ENCODE measurements at regions not wholly inside any gene's neighbourhood (a gene's known extent, or its start where the extent isn't known, plus 50 kb on each side); places are given as distances from the start of the nearest gene placed in this dataset.
"Not testable (repeated sequence)": the region's sequence is repeated elsewhere in the genome, so short reads cannot be mapped to it uniquely, and the experiment has no call there.

GRCh38 chr20:40016392-40016791 lies 672.6 kb downstream of the MAFB start:
- H3K4me2 ChIP-seq (ENCODE audit: low read length): no peak overlapping the region
- no peaks in the 10 kb centered on the region for H3F3A ChIP-seq (ENCODE audit: insufficient read depth, low read length)
- no peaks in the 10 kb centered on the region for H3K9me3 ChIP-seq (ENCODE audit: low read length)
- H3K4me3 ChIP-seq (ENCODE audit: low read depth, low read length, poor library complexity, severe bottlenecking): no peak overlapping the region
- no peak overlapping the region for H3K27ac ChIP-seq (ENCODE audit: low read depth, low read length, poor library complexity, severe bottlenecking)
- H3K27me3 ChIP-seq (ENCODE audit: insufficient read depth, low read length): no peaks in the 10 kb centered on the region
- no peak overlapping the region for H3K9ac ChIP-seq (ENCODE audit: low read length)
- no peaks in the 10 kb centered on the region for H4K20me1 ChIP-seq (ENCODE audit: insufficient read depth, low read length)
- no peak overlapping the region for H2AFZ ChIP-seq (ENCODE audit: low read length)
- H3K79me2 ChIP-seq (ENCODE audit: insufficient read depth, low read length): no peaks in the 10 kb centered on the region
- TF ChIP-seq CTCF (IDR thresholded peaks at IDR 0.05; ENCODE audit: low read length) (no peak), EZH2 (IDR thresholded peaks at IDR 0.05; ENCODE audit: borderline replicate concordance, low read length) (no peak)
- H3K9me2 ChIP-seq (ENCODE audit: low read depth, low read length): no peaks in the 10 kb centered on the region
- H3K4me1 ChIP-seq (ENCODE audit: insufficient read depth, low read length, severe bottlenecking): no peaks in the 10 kb centered on the region
- no peaks in the 10 kb centered on the region for H3K36me3 ChIP-seq (ENCODE audit: insufficient read depth, low read length)

- not testable (repeated sequence) for H3K9ac ChIP-seq (ENCODE audit: low read length); H3K79me2 ChIP-seq (ENCODE audit: insufficient read depth, low read length); H3K4me2 ChIP-seq (ENCODE audit: low read length); H3K4me1 ChIP-seq (ENCODE audit: insufficient read depth, low read length, severe bottlenecking); H3K36me3 ChIP-seq (ENCODE audit: insufficient read depth, low read length); H3K9me2 ChIP-seq (ENCODE audit: low read depth, low read length); H4K20me1 ChIP-seq (ENCODE audit: insufficient read depth, low read length); H2AFZ ChIP-seq (ENCODE audit: low read length); H3K9me3 ChIP-seq (ENCODE audit: low read length); H3K27me3 ChIP-seq (ENCODE audit: insufficient read depth, low read length); H3K27ac ChIP-seq (ENCODE audit: low read depth, low read length, poor library complexity, severe bottlenecking); H3F3A ChIP-seq (ENCODE audit: insufficient read depth, low read length); H3K4me3 ChIP-seq (ENCODE audit: low read depth, low read length, poor library complexity, severe bottlenecking)
Observed at GRCh38 chr20:40012026-40012425, 677.0 kb downstream of the MAFB start.

- Histone ChIP-seq H3K9ac (ENCODE audit: low read length) (no peak overlapping the region), H3K27me3 (ENCODE audit: insufficient read depth, low read length) (no peaks in the 10 kb centered on the region), H3K36me3 (ENCODE audit: insufficient read depth, low read length) (no peaks in the 10 kb centered on the region), H4K20me1 (ENCODE audit: insufficient read depth, low read length) (no peaks in the 10 kb centered on the region), H3K4me1 (ENCODE audit: insufficient read depth, low read length, severe bottlenecking) (no peaks in the 10 kb centered on the region), H2AFZ (ENCODE audit: low read length) (no peak overlapping the region), H3K27ac (ENCODE audit: low read depth, low read length, poor library complexity, severe bottlenecking) (no peak overlapping the region), H3F3A (ENCODE audit: insufficient read depth, low read length) (no peaks in the 10 kb centered on the region), H3K9me2 (ENCODE audit: low read depth, low read length) (no peaks in the 10 kb centered on the region), H3K4me3 (ENCODE audit: low read depth, low read length, poor library complexity, severe bottlenecking) (no peak overlapping the region), H3K4me2 (ENCODE audit: low read length) (no peak overlapping the region), H3K79me2 (ENCODE audit: insufficient read depth, low read length) (no peaks in the 10 kb centered on the region), H3K9me3 (ENCODE audit: low read length) (no peaks in the 10 kb centered on the region)
- TF ChIP-seq CTCF (IDR thresholded peaks at IDR 0.05; ENCODE audit: low read length): no peak
- no peak for TF ChIP-seq EZH2 (IDR thresholded peaks at IDR 0.05; ENCODE audit: borderline replicate concordance, low read length)
Observed at GRCh38 chr20:40010483-40010882, 678.6 kb downstream of the MAFB start.

- Histone ChIP-seq H3F3A (ENCODE audit: insufficient read depth, low read length) (no peaks in the 10 kb centered on the region), H3K79me2 (ENCODE audit: insufficient read depth, low read length) (no peaks in the 10 kb centered on the region), H3K4me3 (ENCODE audit: low read depth, low read length, poor library complexity, severe bottlenecking) (no peak overlapping the region), H3K9ac (ENCODE audit: low read length) (no peak overlapping the region), H2AFZ (ENCODE audit: low read length) (no peak overlapping the region), H3K27me3 (ENCODE audit: insufficient read depth, low read length) (no peaks in the 10 kb centered on the region), H3K9me3 (ENCODE audit: low read length) (no peaks in the 10 kb centered on the region), H4K20me1 (ENCODE audit: insufficient read depth, low read length) (no peaks in the 10 kb centered on the region), H3K4me1 (ENCODE audit: insufficient read depth, low read length, severe bottlenecking) (no peaks in the 10 kb centered on the region), H3K27ac (ENCODE audit: low read depth, low read length, poor library complexity, severe bottlenecking) (no peak overlapping the region), H3K9me2 (ENCODE audit: low read depth, low read length) (no peaks in the 10 kb centered on the region), H3K4me2 (ENCODE audit: low read length) (no peak overlapping the region), H3K36me3 (ENCODE audit: insufficient read depth, low read length) (no peaks in the 10 kb centered on the region)
- TF ChIP-seq CTCF (IDR thresholded peaks at IDR 0.05; ENCODE audit: low read length) (no peak), EZH2 (IDR thresholded peaks at IDR 0.05; ENCODE audit: borderline replicate concordance, low read length) (no peak)
Observed at GRCh38 chr20:40009542-40009941, 679.5 kb downstream of the MAFB start.
